Trophoblast cell (in vitro differentiated cells and primary cell): ENCODE measurements at regions not wholly inside any gene's neighbourhood (a gene's known extent, or its start where the extent isn't known, plus 50 kb on each side); places are given as distances from the start of the nearest gene placed in this dataset.
A peak's percentile ranks its signal among the peaks of the same experiment; 100 is the strongest.

ENCODE experiments used
- DNase-seq, 2 donors: peaks; one replicate each; pipeline ENCODE4 v3.0.0-alpha.2; 2016
- H2AFZ ChIP-seq: 2 replicates; pipeline ENCODE4 v1.6.1; 2013; ENCODE audit warnings: low read length, moderate library complexity, mild to moderate bottlenecking; ENCODE audit not compliant: insufficient read depth, poor library complexity
- H2AK5ac ChIP-seq: 2 replicates; pipeline ENCODE4 v1.6.1; 2013; ENCODE audit warnings: mild to moderate bottlenecking, low read length
- H2BK120ac ChIP-seq: 2 replicates; pipeline ENCODE4 v1.6.1; 2013; ENCODE audit warnings: low read length, mild to moderate bottlenecking, moderate library complexity; ENCODE audit not compliant: insufficient read depth, poor library complexity
- H2BK12ac ChIP-seq: 2 replicates; pipeline ENCODE4 v1.6.1; 2013; ENCODE audit warnings: mild to moderate bottlenecking, low read length, moderate library complexity
- H2BK5ac ChIP-seq: 2 replicates; pipeline ENCODE4 v1.6.1; 2013; ENCODE audit warnings: low read length, low read depth, moderate library complexity, mild to moderate bottlenecking; ENCODE audit not compliant: poor library complexity
- H3K14ac ChIP-seq: 2 replicates; pipeline ENCODE4 v1.6.1; 2013; ENCODE audit warnings: mild to moderate bottlenecking, low read length
- H3K18ac ChIP-seq: 2 replicates; pipeline ENCODE4 v1.6.1; 2013; ENCODE audit warnings: mild to moderate bottlenecking, low read length
- H3K23ac ChIP-seq: 2 replicates; pipeline ENCODE4 v1.6.1; 2013; ENCODE audit warnings: low read length
- H3K27ac ChIP-seq: 2 replicates; pipeline ENCODE4 v1.5.1; 2013; ENCODE audit warnings: low read depth, mild to moderate bottlenecking, inconsistent platforms, low read length, moderate library complexity
- H3K27me3 ChIP-seq: 2 replicates; pipeline ENCODE4 v1.6.1; 2013; ENCODE audit warnings: inconsistent platforms, mild to moderate bottlenecking, low read length, moderate library complexity; ENCODE audit not compliant: insufficient read depth
- H3K36me3 ChIP-seq, 2 experiments: 1 replicate in 1 of 2; 2 replicates in 1 of 2; pipeline ENCODE4 v1.6.1; 2013; ENCODE audit warnings: low read length in 2 of 2, mild to moderate bottlenecking in 2 of 2, moderate library complexity in 1 of 2; ENCODE audit not compliant: insufficient read depth in 2 of 2, control insufficient read depth in 1 of 2
- H3K4ac ChIP-seq: 2 replicates; pipeline ENCODE4 v1.6.1; 2013; ENCODE audit warnings: low read depth, mild to moderate bottlenecking, low read length, moderate library complexity
- H3K4me1 ChIP-seq, 2 experiments: 1 replicate in 1 of 2; 2 replicates in 1 of 2; pipeline ENCODE4 v1.6.1; 2013; ENCODE audit warnings: low read length in 2 of 2, mild to moderate bottlenecking in 2 of 2, moderate library complexity in 1 of 2; ENCODE audit not compliant: insufficient read depth in 2 of 2, control insufficient read depth in 1 of 2
- H3K4me2 ChIP-seq: 2 replicates; pipeline ENCODE4 v1.6.1; 2013; ENCODE audit warnings: inconsistent platforms, mild to moderate bottlenecking, low read length, moderate library complexity
- H3K4me3 ChIP-seq: 2 replicates; pipeline ENCODE4 v1.5.1; 2013; ENCODE audit warnings: mild to moderate bottlenecking, low read depth, low read length, inconsistent platforms
- H3K79me1 ChIP-seq: one replicate; pipeline ENCODE4 v1.6.1; 2013; ENCODE audit warnings: low read length
- H3K79me2 ChIP-seq: 2 replicates; pipeline ENCODE4 v1.6.1; 2013; ENCODE audit warnings: low read length, mild to moderate bottlenecking; ENCODE audit not compliant: control insufficient read depth, insufficient read depth, poor library complexity
- H3K9ac ChIP-seq: 2 replicates; pipeline ENCODE4 v1.6.1; 2013; ENCODE audit warnings: mild to moderate bottlenecking, low read length
- H3K9me3 ChIP-seq: 2 replicates; pipeline ENCODE4 v1.6.1; 2013; ENCODE audit warnings: low read depth, mild to moderate bottlenecking, control low read depth, inconsistent platforms, low read length; ENCODE audit not compliant: insufficient read depth
- H4K12ac ChIP-seq: 2 replicates; pipeline ENCODE4 v1.6.1; 2013; ENCODE audit warnings: low read depth, mild to moderate bottlenecking, low read length, moderate library complexity
- H4K8ac ChIP-seq: 2 replicates; pipeline ENCODE4 v1.6.1; 2013; ENCODE audit warnings: low read depth, mild to moderate bottlenecking, low read length, moderate library complexity
- H4K91ac ChIP-seq: one replicate; pipeline ENCODE4 v1.6.1; 2013; ENCODE audit warnings: low read depth, mild to moderate bottlenecking, low read length, moderate library complexity
- WGBS: extraction: QIAGEN DNeasy Blood & Tissue Kit; methylation state at CpG from one replicate; pipeline ENCODE4 v1.1.7; 2013; ENCODE audit warnings: missing lambda C conversion rate; ENCODE audit not compliant: insufficient read length, insufficient coverage; ENCODE audit errors: extremely low coverage; 5-methylcytosine and 5-hydroxymethylcytosine counted together

- no peak overlapping the region for H4K8ac ChIP-seq
- H3K79me1 ChIP-seq = no peaks in the 10 kb centered on the region
- H2BK120ac ChIP-seq = no peak overlapping the region
- H3K9me3 ChIP-seq = no peaks in the 10 kb centered on the region
- H3K79me2 ChIP-seq = no peaks in the 10 kb centered on the region
- no peaks in the 10 kb centered on the region for H3K36me3 ChIP-seq
- no peak for DNase-seq
- H2AFZ ChIP-seq = no peak overlapping the region
- H3K27me3 ChIP-seq = no peaks in the 10 kb centered on the region
- H2AK5ac ChIP-seq = no peak overlapping the region
- no peak overlapping the region for H3K27ac ChIP-seq
- H3K4ac ChIP-seq = no peak overlapping the region
- no peak overlapping the region for H3K4me3 ChIP-seq
- H4K91ac ChIP-seq = no peak overlapping the region
- H3K4me1 ChIP-seq = peaks cover 0 to 2% of the 10 kb centered on the region in 2 experiments
- H3K23ac ChIP-seq = no peak overlapping the region
- no peak overlapping the region for H2BK12ac ChIP-seq
- no peak overlapping the region for H3K14ac ChIP-seq
- H3K4me2 ChIP-seq = no peak overlapping the region
- H3K18ac ChIP-seq = no peak overlapping the region
- no peak overlapping the region for H4K12ac ChIP-seq
- no peak overlapping the region for H2BK5ac ChIP-seq
- no peak overlapping the region for H3K9ac ChIP-seq
Measured at GRCh38 chr9:103362986-103363385, 367.9 kb downstream of the CYLC2 start.

GRCh38 chr9:103364753-103365152 is 369.6 kb downstream of the CYLC2 start:
- Histone ChIP-seq H3K79me1 (peaks cover 3% of the 10 kb centered on the region), H4K8ac (no peak overlapping the region), H3K27me3 (no peaks in the 10 kb centered on the region), H2BK5ac (no peak overlapping the region), H3K4ac (no peak overlapping the region), H3K4me2 (no peak overlapping the region), H3K23ac (no peak overlapping the region), H3K18ac (no peak overlapping the region), H4K12ac (no peak overlapping the region), H3K27ac (no peak overlapping the region), H3K9me3 (no peaks in the 10 kb centered on the region), H3K4me1 (peaks cover 0 to 2% of the 10 kb centered on the region in 2 experiments), H4K91ac (no peak overlapping the region), H3K79me2 (no peaks in the 10 kb centered on the region), H2BK12ac (no peak overlapping the region), H2AK5ac (no peak overlapping the region), H2BK120ac (no peak overlapping the region), H3K4me3 (no peak overlapping the region), H3K14ac (no peak overlapping the region), H3K36me3 (no peaks in the 10 kb centered on the region), H3K9ac (no peak overlapping the region), H2AFZ (no peak overlapping the region)
- peak; percentile 4 to 7 for DNase-seq
- WGBS = no CpG with 5 or more reads among the region's 2 CpGs

- Histone ChIP-seq H2BK12ac (no peak overlapping the region), H3K4me1 (peaks cover 3 to 4% of the 10 kb centered on the region in 2 experiments), H3K9ac (no peak overlapping the region), H3K23ac (no peak overlapping the region), H2BK120ac (no peak overlapping the region), H3K79me2 (peaks cover 1% of the 10 kb centered on the region), H3K27me3 (no peaks in the 10 kb centered on the region), H4K12ac (no peak overlapping the region), H2AK5ac (no peak overlapping the region), H3K79me1 (peaks cover 3% of the 10 kb centered on the region), H4K91ac (no peak overlapping the region), H4K8ac (no peak overlapping the region), H3K4ac (no peak overlapping the region), H3K14ac (no peak overlapping the region), H3K9me3 (no peaks in the 10 kb centered on the region), H3K4me2 (no peak overlapping the region), H2BK5ac (no peak overlapping the region), H3K4me3 (no peak overlapping the region), H3K36me3 (no peaks in the 10 kb centered on the region), H3K18ac (no peak overlapping the region), H3K27ac (no peak overlapping the region), H2AFZ (no peak overlapping the region)
- DNase-seq = no peak
- WGBS = no CpG with 5 or more reads among the region's 5 CpGs
Measured at GRCh38 chr9:103371152-103371551, 376.0 kb downstream of the CYLC2 start.

- no CpG with 5 or more reads among the region's 4 CpGs for WGBS
- Histone ChIP-seq H3K4me3 (no peak overlapping the region), H3K4ac (no peak overlapping the region), H3K27me3 (no peaks in the 10 kb centered on the region), H3K9ac (no peak overlapping the region), H2BK12ac (no peak overlapping the region), H3K36me3 (no peaks in the 10 kb centered on the region), H3K23ac (no peak overlapping the region), H3K9me3 (no peaks in the 10 kb centered on the region), H2BK5ac (peak overlapping the region; percentile 63), H3K79me2 (peaks cover 1% of the 10 kb centered on the region), H3K4me1 (peaks cover 3 to 4% of the 10 kb centered on the region in 2 experiments), H3K27ac (no peak overlapping the region), H2BK120ac (peak overlapping the region; percentile 22), H4K12ac (peak overlapping the region; percentile 54), H2AK5ac (peak overlapping the region; percentile 21), H3K14ac (no peak overlapping the region), H2AFZ (no peak overlapping the region), H4K91ac (no peak overlapping the region), H3K79me1 (peaks cover 3% of the 10 kb centered on the region), H4K8ac (no peak overlapping the region), H3K18ac (no peak overlapping the region), H3K4me2 (no peak overlapping the region)
- DNase-seq = no peak
Measured at GRCh38 chr9:103372828-103373227, 377.7 kb downstream of the CYLC2 start.
